GM12878 (cell line): ENCODE measurements at regions not wholly inside any gene's neighbourhood (a gene's known extent, or its start where the extent isn't known, plus 50 kb on each side); places are given as distances from the start of the nearest gene placed in this dataset.

Source experiments
- ATAC-seq: fragments of 200-7000 bp; cut with Tn5 transposase; 3 replicates; pipeline ENCODE4 v1.9.1; 2020; ENCODE audit warnings: mild to moderate bottlenecking, moderate library complexity
- BruUV-seq: library from RNA; stranded (reverse); fragments of 400-500 nt; replicated peaks from 2 replicates; lab custom pipeline; 2021; lab: Mats Ljungman, UMichigan
- CTCF ChIA-PET: fragments of 300-600 bp; sonication (Branson Sonifier 250); formaldehyde crosslinking; extraction: SDS; loops from one replicate; lab custom pipeline; 2021; ENCODE audit warnings: inconsistent platforms; lab: Yijun Ruan, JAX
- POLR2A ChIA-PET: fragments of 350-600 bp; formaldehyde crosslinking; extraction: SDS; loops from one replicate; lab custom pipeline; 2021; ENCODE audit warnings: inconsistent platforms; lab: Charles Lee
- RAD21 ChIA-PET: fragments of 300-600 bp; sonication (Branson Sonifier 250); formaldehyde crosslinking; loops from one replicate; lab custom pipeline; 2023; ENCODE audit warnings: antibody characterized with exemption; ENCODE audit not compliant: unreplicated experiment; lab: Charles Lee
- SMC1A ChIA-PET: fragments of 300-600 bp; sonication (Branson Sonifier 250); formaldehyde crosslinking; loops from one replicate; lab custom pipeline; 2023; ENCODE audit not compliant: unreplicated experiment, uncharacterized antibody; lab: Charles Lee
- DNase-seq: peaks from one replicate; pipeline ENCODE4 v3.0.0-alpha.2; 2011; ENCODE audit warnings: low read depth, low spot score
- FAIRE-seq: peaks from 3 replicates; lab custom pipeline; 2011; peaks lifted over from hg19 to GRCh38; lab: Jason Lieb, UNC
- H2AFZ ChIP-seq: 2 replicates; pipeline ENCODE4 v1.6.0; 2011; ENCODE audit warnings: low read depth, low read length, control low read depth; ENCODE audit not compliant: control insufficient read depth
- H3K27ac ChIP-seq: 2 replicates; pipeline ENCODE4 v1.5.1; 2011; ENCODE audit warnings: control low read depth; ENCODE audit not compliant: control insufficient read depth, insufficient read depth
- H3K27me3 ChIP-seq, 2 experiments: replicated peaks in 1 of 2; 2 replicates each; pipeline versions ENCODE4 v1.6.0 to v1.6.1; 2011; ENCODE audit warnings: low read length in 1 of 2; ENCODE audit not compliant: control insufficient read depth in 2 of 2, insufficient read depth in 2 of 2
- H3K36me3 ChIP-seq, 2 experiments: 2 replicates each; pipeline ENCODE4 v1.5.1; 2011; ENCODE audit warnings: low read length in 1 of 2; ENCODE audit not compliant: control insufficient read depth in 2 of 2, insufficient read depth in 2 of 2
- H3K4me1 ChIP-seq: 2 replicates; pipeline ENCODE4 v1.6.1; 2011; ENCODE audit warnings: mild to moderate bottlenecking, low read length, moderate library complexity, mixed read lengths; ENCODE audit not compliant: control insufficient read depth, insufficient read depth
- H3K4me2 ChIP-seq: 2 replicates; pipeline ENCODE4 v1.6.0; 2011; ENCODE audit warnings: control low read depth; ENCODE audit not compliant: control insufficient read depth, insufficient read depth
- H3K4me3 ChIP-seq: fragments of 200-600 bp; sonication (generic); 2 replicates; pipeline ENCODE4 v1.5.1; 2016
- H3K79me2 ChIP-seq: 2 replicates; pipeline ENCODE4 v1.6.0; 2011; ENCODE audit warnings: low read length; ENCODE audit not compliant: control insufficient read depth, insufficient read depth
- H3K9ac ChIP-seq: 2 replicates; pipeline ENCODE4 v1.8.0; 2011; ENCODE audit warnings: low read length, control low read depth, mixed read lengths; ENCODE audit not compliant: control insufficient read depth, insufficient read depth
- H3K9me3 ChIP-seq: replicated peaks from 3 replicates; pipeline ENCODE4 v1.5.1; 2011; ENCODE audit warnings: mild to moderate bottlenecking, low read length; ENCODE audit not compliant: control insufficient read depth, insufficient read depth
- H4K20me1 ChIP-seq: 2 replicates; pipeline ENCODE4 v1.6.0; 2011; ENCODE audit not compliant: control insufficient read depth, insufficient read depth
- CBFB ChIP-seq: IDR thresholded peaks from 2 replicates; pipeline ENCODE4 v1.6.1; 2016; ENCODE audit warnings: antibody characterized with exemption, low read depth
- CBX5 ChIP-seq: sonication (generic); IDR thresholded peaks from 2 replicates; pipeline ENCODE4 v1.6.1; 2016; ENCODE audit warnings: low read depth, moderate library complexity, mild to moderate bottlenecking, inconsistent platforms
- ESRRA ChIP-seq: IDR thresholded peaks from 2 replicates; pipeline ENCODE4 v1.6.1; 2012; ENCODE audit warnings: mild to moderate bottlenecking, low read length, improper control_type of control experiment
- ETV6 ChIP-seq, 2 experiments: fragments of 450-650 bp in 1 of 2; IDR thresholded peaks in 1 of 2; conservative IDR thresholded peaks in 1 of 2; 2 replicates each; pipeline ENCODE4 v1.6.1; 2014; ENCODE audit warnings: antibody characterized with exemption in 1 of 2, borderline replicate concordance in 1 of 2, low read depth in 1 of 2, mild to moderate bottlenecking in 1 of 2, moderate library complexity in 1 of 2
- HDAC6 ChIP-seq: fragments of 200-600 bp; sonication (generic); IDR thresholded peaks from one replicate; pipeline ENCODE4 v1.8.0; 2017; ENCODE audit warnings: antibody characterized with exemption; ENCODE audit not compliant: unreplicated experiment
- MYB ChIP-seq: fragments of 150-350 bp; IDR thresholded peaks from 2 replicates; pipeline ENCODE4 v1.6.1; 2014; ENCODE audit warnings: mild to moderate bottlenecking, low read depth, low read length, borderline replicate concordance
- NR2C2 ChIP-seq: IDR thresholded peaks from 2 replicates; pipeline ENCODE4 v1.6.1; 2011; ENCODE audit warnings: borderline replicate concordance, low read depth; ENCODE audit not compliant: control insufficient read depth, insufficient read length
- NRF1 ChIP-seq: conservative IDR thresholded peaks from 2 replicates; pipeline ENCODE4 v1.6.1; 2011; ENCODE audit warnings: mild to moderate bottlenecking, low read depth, low read length, improper control_type of control experiment
- POLR2AphosphoS2 ChIP-seq: IDR thresholded peaks from 2 replicates; pipeline ENCODE4 v1.6.1; 2011; ENCODE audit warnings: low read depth, mild to moderate bottlenecking, low read length, improper control_type of control experiment, moderate library complexity
- POU2F2 ChIP-seq: IDR thresholded peaks from 3 replicates; pipeline ENCODE4 v1.6.1; 2011; ENCODE audit warnings: low read depth, mild to moderate bottlenecking, low read length, borderline replicate concordance
- RUNX3 ChIP-seq: IDR thresholded peaks from 2 replicates; pipeline ENCODE4 v1.6.1; 2012; ENCODE audit warnings: low read length, inconsistent platforms
- TAF1 ChIP-seq: IDR thresholded peaks from 2 replicates; pipeline ENCODE4 v1.6.1; 2011; ENCODE audit warnings: mild to moderate bottlenecking, low read depth, low read length, borderline replicate concordance
- TBL1XR1 ChIP-seq: IDR thresholded peaks from 2 replicates; pipeline ENCODE4 v1.6.1; 2012; ENCODE audit warnings: low read depth, low read length, improper control_type of control experiment
- WGBS: methylation state at CpG from one replicate; pipeline ENCODE4 v1.1.6; 2016; ENCODE audit warnings: low lambda C conversion rate; ENCODE audit not compliant: insufficient replicate concordance, insufficient coverage; ENCODE audit errors: missing lambda C conversion rate; 5-methylcytosine and 5-hydroxymethylcytosine counted together
- in situ Hi-C: fragments of 300-500 bp; cut with MboI; formaldehyde crosslinking; loops from 9 replicates; pipeline ENCODE4 v1.14.3; 2018; ENCODE audit warnings: mixed read lengths
- intact Hi-C: fragments of 100-400 bp; cut with micrococcal nuclease; formaldehyde crosslinking; loops from one replicate; pipeline ENCODE4 v1.14.2; 2022; ENCODE audit not compliant: unreplicated experiment
- TF ChIP-seq, protein P1 (sequence below): fragments of 450-650 bp; formaldehyde crosslinking; IDR thresholded peaks from 2 replicates; pipeline ENCODE4 v1.4.0; 2020; ENCODE audit warnings: mild to moderate bottlenecking, moderate library complexity
- TF ChIP-seq, protein P2 (sequence below): fragments of 450-650 bp; formaldehyde crosslinking; IDR thresholded peaks from 2 replicates; pipeline ENCODE4 v1.4.0; 2022; ENCODE audit warnings: mild to moderate bottlenecking, moderate library complexity

DNA sequence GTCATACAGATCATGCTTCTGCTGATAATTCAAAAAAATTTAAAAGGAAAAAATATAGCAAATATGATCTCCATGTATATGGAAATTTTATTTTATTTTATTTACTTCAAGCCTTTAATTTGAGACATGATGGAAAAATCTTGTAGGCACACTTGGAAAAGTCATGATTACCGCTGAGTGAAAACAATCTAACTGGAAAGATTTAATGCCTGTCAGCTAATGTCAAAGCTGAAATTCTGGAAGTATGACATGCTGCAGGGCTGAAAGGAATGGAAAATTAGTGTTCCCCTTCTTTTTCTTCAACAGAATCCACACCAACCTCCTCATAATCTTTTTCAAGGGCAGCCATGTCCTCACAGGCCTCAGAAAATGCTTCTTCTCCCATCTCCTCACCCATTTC is 58.2 kb downstream of the RPRM start:
- ChIA-PET POLR2A (no interaction called here), SMC1A (no interaction called here), RAD21 (no interaction called here), CTCF (no interaction called here)
- no peak for FAIRE-seq
- Histone ChIP-seq H3K9me3 (no peaks in the 10 kb centered on the region), H3K27me3 (no peaks in the 10 kb centered on the region), H3K4me1 (no peaks in the 10 kb centered on the region), H2AFZ (no peak overlapping the region), H3K4me3 (no peak overlapping the region), H3K27ac (no peak overlapping the region), H3K9ac (no peak overlapping the region), H4K20me1 (no peaks in the 10 kb centered on the region)
- no peak for DNase-seq
- BruUV-seq: no TSS peak
- no peak for TF ChIP-seq NRF1
- no peak for TF ChIP-seq TBL1XR1
- TF ChIP-seq RUNX3: no peak
- no peak for TF ChIP-seq POLR2AphosphoS2
- no peak for TF ChIP-seq MYB
- no peak for TF ChIP-seq CBX5
- TF ChIP-seq TAF1: no peak
- no peak for TF ChIP-seq NR2C2
- TF ChIP-seq ESRRA: no peak
- TF ChIP-seq CBFB: no peak
- TF ChIP-seq HDAC6: no peak
- TF ChIP-seq, protein P1, sequence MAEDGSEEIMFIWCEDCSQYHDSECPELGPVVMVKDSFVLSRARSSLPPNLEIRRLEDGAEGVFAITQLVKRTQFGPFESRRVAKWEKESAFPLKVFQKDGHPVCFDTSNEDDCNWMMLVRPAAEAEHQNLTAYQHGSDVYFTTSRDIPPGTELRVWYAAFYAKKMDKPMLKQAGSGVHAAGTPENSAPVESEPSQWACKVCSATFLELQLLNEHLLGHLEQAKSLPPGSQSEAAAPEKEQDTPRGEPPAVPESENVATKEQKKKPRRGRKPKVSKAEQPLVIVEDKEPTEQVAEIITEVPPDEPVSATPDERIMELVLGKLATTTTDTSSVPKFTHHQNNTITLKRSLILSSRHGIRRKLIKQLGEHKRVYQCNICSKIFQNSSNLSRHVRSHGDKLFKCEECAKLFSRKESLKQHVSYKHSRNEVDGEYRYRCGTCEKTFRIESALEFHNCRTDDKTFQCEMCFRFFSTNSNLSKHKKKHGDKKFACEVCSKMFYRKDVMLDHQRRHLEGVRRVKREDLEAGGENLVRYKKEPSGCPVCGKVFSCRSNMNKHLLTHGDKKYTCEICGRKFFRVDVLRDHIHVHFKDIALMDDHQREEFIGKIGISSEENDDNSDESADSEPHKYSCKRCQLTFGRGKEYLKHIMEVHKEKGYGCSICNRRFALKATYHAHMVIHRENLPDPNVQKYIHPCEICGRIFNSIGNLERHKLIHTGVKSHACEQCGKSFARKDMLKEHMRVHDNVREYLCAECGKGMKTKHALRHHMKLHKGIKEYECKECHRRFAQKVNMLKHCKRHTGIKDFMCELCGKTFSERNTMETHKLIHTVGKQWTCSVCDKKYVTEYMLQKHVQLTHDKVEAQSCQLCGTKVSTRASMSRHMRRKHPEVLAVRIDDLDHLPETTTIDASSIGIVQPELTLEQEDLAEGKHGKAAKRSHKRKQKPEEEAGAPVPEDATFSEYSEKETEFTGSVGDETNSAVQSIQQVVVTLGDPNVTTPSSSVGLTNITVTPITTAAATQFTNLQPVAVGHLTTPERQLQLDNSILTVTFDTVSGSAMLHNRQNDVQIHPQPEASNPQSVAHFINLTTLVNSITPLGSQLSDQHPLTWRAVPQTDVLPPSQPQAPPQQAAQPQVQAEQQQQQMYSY (CRISPR knock-in tag): no peak
- TF ChIP-seq POU2F2: no peak
- TF ChIP-seq, protein P2, sequence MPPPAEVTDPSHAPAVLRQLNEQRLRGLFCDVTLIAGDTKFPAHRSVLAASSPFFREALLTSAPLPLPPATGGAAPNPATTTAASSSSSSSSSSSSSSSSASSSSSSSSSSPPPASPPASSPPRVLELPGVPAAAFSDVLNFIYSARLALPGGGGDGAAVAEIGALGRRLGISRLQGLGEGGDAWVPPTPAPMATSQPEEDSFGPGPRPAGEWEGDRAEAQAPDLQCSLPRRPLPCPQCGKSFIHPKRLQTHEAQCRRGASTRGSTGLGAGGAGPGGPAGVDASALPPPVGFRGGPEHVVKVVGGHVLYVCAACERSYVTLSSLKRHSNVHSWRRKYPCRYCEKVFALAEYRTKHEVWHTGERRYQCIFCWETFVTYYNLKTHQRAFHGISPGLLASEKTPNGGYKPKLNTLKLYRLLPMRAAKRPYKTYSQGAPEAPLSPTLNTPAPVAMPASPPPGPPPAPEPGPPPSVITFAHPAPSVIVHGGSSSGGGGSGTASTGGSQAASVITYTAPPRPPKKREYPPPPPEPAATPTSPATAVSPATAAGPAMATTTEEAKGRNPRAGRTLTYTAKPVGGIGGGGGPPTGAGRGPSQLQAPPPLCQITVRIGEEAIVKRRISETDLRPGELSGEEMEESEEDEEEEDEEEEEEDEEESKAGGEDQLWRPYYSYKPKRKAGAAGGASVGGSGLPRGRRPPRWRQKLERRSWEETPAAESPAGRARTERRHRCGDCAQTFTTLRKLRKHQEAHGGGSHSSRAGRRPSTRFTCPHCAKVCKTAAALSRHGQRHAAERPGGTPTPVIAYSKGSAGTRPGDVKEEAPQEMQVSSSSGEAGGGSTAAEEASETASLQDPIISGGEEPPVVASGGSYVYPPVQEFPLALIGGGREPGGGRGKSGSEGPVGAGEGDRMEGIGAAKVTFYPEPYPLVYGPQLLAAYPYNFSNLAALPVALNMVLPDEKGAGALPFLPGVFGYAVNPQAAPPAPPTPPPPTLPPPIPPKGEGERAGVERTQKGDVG: no peak
- TF ChIP-seq ETV6 (conservative IDR thresholded peaks at IDR 0.05 in 1 of 2, IDR thresholded peaks at IDR 0.05 in 1 of 2; ENCODE audit: borderline replicate concordance in 1 of 2, low read depth in 1 of 2): no peak
- TF ChIP-seq, all 136 proteins: peak for 0
- H3K79me2 ChIP-seq: no peaks in the 10 kb centered on the region
- intact Hi-C loops: no loop called here
- ATAC-seq: no peak
- WGBS: 83% methylated on average over 1 of the region's 1 CpG
- H3K36me3 ChIP-seq: no peaks in the 10 kb centered on the region
- in situ Hi-C loops: no loop called here
- no peak overlapping the region for H3K4me2 ChIP-seq
